PFSK-1 (cell line): ENCODE measurements at regions not wholly inside any gene's neighbourhood (a gene's known extent, or its start where the extent isn't known, plus 50 kb on each side); places are given as distances from the start of the nearest gene placed in this dataset.

Experiments
- FOXP2 ChIP-seq: optimal IDR thresholded peaks from 2 replicates; pipeline ENCODE3; 2011; ENCODE audit warnings: borderline replicate concordance, control low read depth, inconsistent platforms; ENCODE audit not compliant: insufficient read depth; ENCODE audit errors: extremely low read length, extremely low read depth
- POLR2AphosphoS5 ChIP-seq: IDR thresholded peaks from 2 replicates; pipeline ENCODE4 v1.6.1; 2012; ENCODE audit warnings: low read depth, mild to moderate bottlenecking, control low read depth, low read length, moderate library complexity
- SIN3A ChIP-seq: IDR thresholded peaks from 2 replicates; pipeline ENCODE4 v1.6.1; 2012; ENCODE audit warnings: mild to moderate bottlenecking, low read length, moderate library complexity, borderline replicate concordance; ENCODE audit not compliant: insufficient read depth
- TAF1 ChIP-seq: IDR thresholded peaks from 2 replicates; pipeline ENCODE4 v1.6.1; 2012; ENCODE audit warnings: low read length, control low read depth, borderline replicate concordance; ENCODE audit not compliant: insufficient read depth
- TF ChIP-seq, protein P1 (sequence below), 2 experiments: IDR thresholded peaks; 2 replicates each; pipeline versions ENCODE4 v1.6.1 to v1.8.0; 2011 to 2012; ENCODE audit warnings: low read depth in 2 of 2, low read length in 2 of 2, control low read depth in 1 of 2, inconsistent platforms in 1 of 2, mild to moderate bottlenecking in 1 of 2, moderate library complexity in 1 of 2; ENCODE audit not compliant: insufficient read depth in 1 of 2

DNA sequence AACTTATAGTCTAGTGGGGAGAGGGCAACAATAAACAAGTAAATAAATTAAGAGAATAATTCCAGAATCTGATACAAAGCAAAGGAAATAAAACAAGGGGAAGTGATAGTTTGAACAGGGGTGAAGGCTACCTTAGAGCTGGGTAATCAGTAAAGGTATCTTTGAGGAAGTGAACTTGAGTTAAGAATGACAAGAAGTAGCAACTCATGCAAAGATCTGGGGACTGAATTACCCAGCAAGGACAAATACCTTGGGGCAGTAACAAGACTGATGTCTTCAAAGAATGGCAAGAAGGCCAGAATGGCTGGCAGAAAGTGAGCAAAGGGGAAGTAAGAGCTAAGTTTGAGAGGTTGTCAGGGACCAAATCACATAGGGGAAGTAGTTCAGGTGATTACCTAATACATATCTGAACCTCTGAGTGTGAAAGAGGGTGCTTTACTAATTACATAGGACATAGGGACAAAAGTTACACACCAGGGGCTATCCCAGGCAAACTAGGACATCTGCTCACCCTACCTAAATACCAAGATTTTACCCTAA lies 244.6 kb upstream of the HNRNPA3 start:
- TF ChIP-seq POLR2AphosphoS5 (no peak), TAF1 (no peak), SIN3A (no peak), FOXP2 (no peak)
- TF ChIP-seq, protein P1, sequence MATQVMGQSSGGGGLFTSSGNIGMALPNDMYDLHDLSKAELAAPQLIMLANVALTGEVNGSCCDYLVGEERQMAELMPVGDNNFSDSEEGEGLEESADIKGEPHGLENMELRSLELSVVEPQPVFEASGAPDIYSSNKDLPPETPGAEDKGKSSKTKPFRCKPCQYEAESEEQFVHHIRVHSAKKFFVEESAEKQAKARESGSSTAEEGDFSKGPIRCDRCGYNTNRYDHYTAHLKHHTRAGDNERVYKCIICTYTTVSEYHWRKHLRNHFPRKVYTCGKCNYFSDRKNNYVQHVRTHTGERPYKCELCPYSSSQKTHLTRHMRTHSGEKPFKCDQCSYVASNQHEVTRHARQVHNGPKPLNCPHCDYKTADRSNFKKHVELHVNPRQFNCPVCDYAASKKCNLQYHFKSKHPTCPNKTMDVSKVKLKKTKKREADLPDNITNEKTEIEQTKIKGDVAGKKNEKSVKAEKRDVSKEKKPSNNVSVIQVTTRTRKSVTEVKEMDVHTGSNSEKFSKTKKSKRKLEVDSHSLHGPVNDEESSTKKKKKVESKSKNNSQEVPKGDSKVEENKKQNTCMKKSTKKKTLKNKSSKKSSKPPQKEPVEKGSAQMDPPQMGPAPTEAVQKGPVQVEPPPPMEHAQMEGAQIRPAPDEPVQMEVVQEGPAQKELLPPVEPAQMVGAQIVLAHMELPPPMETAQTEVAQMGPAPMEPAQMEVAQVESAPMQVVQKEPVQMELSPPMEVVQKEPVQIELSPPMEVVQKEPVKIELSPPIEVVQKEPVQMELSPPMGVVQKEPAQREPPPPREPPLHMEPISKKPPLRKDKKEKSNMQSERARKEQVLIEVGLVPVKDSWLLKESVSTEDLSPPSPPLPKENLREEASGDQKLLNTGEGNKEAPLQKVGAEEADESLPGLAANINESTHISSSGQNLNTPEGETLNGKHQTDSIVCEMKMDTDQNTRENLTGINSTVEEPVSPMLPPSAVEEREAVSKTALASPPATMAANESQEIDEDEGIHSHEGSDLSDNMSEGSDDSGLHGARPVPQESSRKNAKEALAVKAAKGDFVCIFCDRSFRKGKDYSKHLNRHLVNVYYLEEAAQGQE (IDR thresholded peaks at IDR 0.05; ENCODE audit: insufficient read depth in 1 of 2, low read depth in 2 of 2, low read length in 2 of 2) = no peak
